Inflammatory macrophage treated with lipopolysaccharide for 1 hour (primary cell): ENCODE measurements at regions not wholly inside any gene's neighbourhood (a gene's known extent, or its start where the extent isn't known, plus 50 kb on each side); places are given as distances from the start of the nearest gene placed in this dataset.
"Not testable (repeated sequence)": the region's sequence is repeated elsewhere in the genome, so short reads cannot be mapped to it uniquely, and the experiment has no call there.

Experiments used
- DNase-seq, 2 donors: peaks; one replicate each; pipeline ENCODE4 v3.0.0-alpha.2; 2020 to 2022

- no peak for DNase-seq
Observed at GRCh38 chr12:17348311-17348710, 741.7 kb downstream of the RERGL start.

- no peak for DNase-seq
Observed at GRCh38 chr12:17344649-17345048, 738.7 kb upstream of the LMO3 start.

- no peak for DNase-seq
Observed at GRCh38 chr12:17342381-17342961, 736.5 kb upstream of the LMO3 start.

GRCh38 chr12:17335487-17335886 is 729.5 kb upstream of the LMO3 start:
- DNase-seq = no peak

- no peak for DNase-seq
Observed at GRCh38 chr12:17334784-17335183, 728.8 kb upstream of the LMO3 start.

- no peak for DNase-seq
Observed at GRCh38 chr12:17333287-17333686, 727.3 kb upstream of the LMO3 start.

- no peak for DNase-seq
Observed at GRCh38 chr12:17326649-17327048, 720.7 kb upstream of the LMO3 start.

- no peak for DNase-seq
Observed at GRCh38 chr12:17322090-17322489, 716.1 kb upstream of the LMO3 start.

- DNase-seq = no peak
Observed at GRCh38 chr12:17304503-17305347, 698.8 kb upstream of the LMO3 start.

- no peak for DNase-seq
Observed at GRCh38 chr12:17302001-17302400, 696.0 kb upstream of the LMO3 start.

- no peak for DNase-seq
Observed at GRCh38 chr12:17301544-17301943, 695.6 kb upstream of the LMO3 start.

GRCh38 chr12:17296882-17297281 is 690.9 kb upstream of the LMO3 start:
- no peak for DNase-seq

- no peak for DNase-seq
Observed at GRCh38 chr12:17286874-17287273, 680.9 kb upstream of the LMO3 start.

GRCh38 chr12:17284873-17285272 is 678.9 kb upstream of the LMO3 start:
- no peak for DNase-seq

GRCh38 chr12:17283563-17283962 is 677.6 kb upstream of the LMO3 start:
- no peak for DNase-seq

GRCh38 chr12:17282169-17282568 is 676.2 kb upstream of the LMO3 start:
- not testable (repeated sequence) for DNase-seq

GRCh38 chr12:17278946-17279345 is 673.0 kb upstream of the LMO3 start:
- no peak for DNase-seq

- DNase-seq = no peak
Observed at GRCh38 chr12:17276196-17276595, 670.2 kb upstream of the LMO3 start.

GRCh38 chr12:17266856-17267255 is 660.9 kb upstream of the LMO3 start:
- no peak for DNase-seq

GRCh38 chr12:17264603-17265002 is 658.6 kb upstream of the LMO3 start:
- DNase-seq = no peak

GRCh38 chr12:17239874-17240273 is 633.9 kb upstream of the LMO3 start:
- no peak for DNase-seq

GRCh38 chr12:17235996-17236395 is 630.0 kb upstream of the LMO3 start:
- no peak for DNase-seq

GRCh38 chr12:17215759-17216570 is 610.0 kb upstream of the LMO3 start:
- DNase-seq = no peak

- no peak for DNase-seq
Observed at GRCh38 chr12:17214929-17215328, 609.0 kb upstream of the LMO3 start.
